ENCODE measurements at regions not wholly inside any gene's neighbourhood (a gene's known extent, or its start where the extent isn't known, plus 50 kb on each side); places are given as distances from the start of the nearest gene placed in this dataset.
A peak's percentile ranks its signal among the peaks of the same experiment; 100 is the strongest.

DNA sequence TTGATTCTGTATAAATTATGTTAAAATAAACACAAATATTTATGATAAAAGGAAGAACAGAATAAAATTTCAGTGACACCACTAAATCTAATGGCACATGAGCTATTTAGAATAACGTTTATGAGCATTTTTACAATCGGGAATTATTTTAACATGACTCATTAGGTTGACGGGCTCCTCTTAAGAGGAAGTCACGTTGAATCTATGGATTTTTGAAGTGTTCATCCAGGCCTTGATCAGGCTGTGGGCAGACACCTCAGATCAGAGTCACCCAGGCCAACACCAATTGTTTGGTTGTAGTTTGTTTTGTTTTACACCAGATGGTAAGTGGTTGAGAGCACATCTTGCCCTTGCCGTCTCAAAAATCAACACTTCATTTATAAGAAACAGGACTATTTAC is 257.8 kb downstream of the FOXO1 start:
- Histone ChIP-seq H3K9me3 (replicated peaks in 1 of 2; ENCODE audit: control insufficient read depth in 1 of 2, insufficient read depth in 1 of 2, low read length in 2 of 2) (peaks cover 0 to 7% of the 10 kb centered on the region in 2 donors), H2AFZ (ENCODE audit: insufficient read depth, low read depth, low read length, poor library complexity, severe bottlenecking) (no peak overlapping the region), H3K4me2 (replicated peaks; ENCODE audit: extremely low read depth, low read length, poor library complexity, severe bottlenecking) (no peak overlapping the region), H3K27me3 (ENCODE audit: control insufficient read depth in 2 of 2, insufficient read depth in 2 of 2, low read length in 2 of 2) (no peaks in the 10 kb centered on the region), H3K36me3 (replicated peaks in 1 of 2; ENCODE audit: control insufficient read depth in 1 of 2, insufficient read depth in 2 of 2, low read length in 2 of 2) (no peaks in the 10 kb centered on the region), H3K4me3 (replicated peaks in 1 of 3; ENCODE audit: low read depth in 2 of 3, low read length in 3 of 3) (no peak overlapping the region), H3K9ac (ENCODE audit: insufficient read depth, low read length, poor library complexity, severe bottlenecking) (no peak overlapping the region), H3K4me1 (ENCODE audit: control insufficient read depth in 1 of 2, insufficient read depth in 2 of 2, low read length in 2 of 2) (peaks cover 5 to 7% of the 10 kb centered on the region in 2 donors), H3K27ac (ENCODE audit: low read depth in 1 of 2, low read length in 2 of 2) (no peak overlapping the region), H3K79me2 (ENCODE audit: insufficient read depth, low read length) (no peaks in the 10 kb centered on the region), H4K20me1 (ENCODE audit: insufficient read depth, low read length) (no peaks in the 10 kb centered on the region)
- no CpG with 5 or more reads among the region's 5 CpGs for WGBS (ENCODE audit: insufficient coverage)
- peaks cover 0 to 3% (median 0%) of the 10 kb centered on the region in 3 donors for H3K27me3 Mint-ChIP-seq (ENCODE audit: low read depth in 3 of 3)
- TF ChIP-seq, protein P1, sequence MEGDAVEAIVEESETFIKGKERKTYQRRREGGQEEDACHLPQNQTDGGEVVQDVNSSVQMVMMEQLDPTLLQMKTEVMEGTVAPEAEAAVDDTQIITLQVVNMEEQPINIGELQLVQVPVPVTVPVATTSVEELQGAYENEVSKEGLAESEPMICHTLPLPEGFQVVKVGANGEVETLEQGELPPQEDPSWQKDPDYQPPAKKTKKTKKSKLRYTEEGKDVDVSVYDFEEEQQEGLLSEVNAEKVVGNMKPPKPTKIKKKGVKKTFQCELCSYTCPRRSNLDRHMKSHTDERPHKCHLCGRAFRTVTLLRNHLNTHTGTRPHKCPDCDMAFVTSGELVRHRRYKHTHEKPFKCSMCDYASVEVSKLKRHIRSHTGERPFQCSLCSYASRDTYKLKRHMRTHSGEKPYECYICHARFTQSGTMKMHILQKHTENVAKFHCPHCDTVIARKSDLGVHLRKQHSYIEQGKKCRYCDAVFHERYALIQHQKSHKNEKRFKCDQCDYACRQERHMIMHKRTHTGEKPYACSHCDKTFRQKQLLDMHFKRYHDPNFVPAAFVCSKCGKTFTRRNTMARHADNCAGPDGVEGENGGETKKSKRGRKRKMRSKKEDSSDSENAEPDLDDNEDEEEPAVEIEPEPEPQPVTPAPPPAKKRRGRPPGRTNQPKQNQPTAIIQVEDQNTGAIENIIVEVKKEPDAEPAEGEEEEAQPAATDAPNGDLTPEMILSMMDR (IDR thresholded peaks at IDR 0.05): no peak
- H3K4me1 Mint-ChIP-seq: peaks cover 12% of the 10 kb centered on the region
- intact Hi-C loops (cut with micrococcal nuclease): loop anchor here in 1 of 2 donors (10.0 kb wide), 1 partner anchor 256 kb away; the partner anchor contains the start of gene FOXO1
- no peak overlapping the region for H3K27ac Mint-ChIP-seq
- DNase-seq: peak in 1 of 3 donors; percentile 24
- H3K4me3 Mint-ChIP-seq: no peak overlapping the region
- H3K36me3 Mint-ChIP-seq: peaks cover 4 to 6% of the 10 kb centered on the region in 2 donors
- peaks cover 0 to 13% (median 7%) of the 10 kb centered on the region in 7 donors for H3K9me3 Mint-ChIP-seq

DNA sequence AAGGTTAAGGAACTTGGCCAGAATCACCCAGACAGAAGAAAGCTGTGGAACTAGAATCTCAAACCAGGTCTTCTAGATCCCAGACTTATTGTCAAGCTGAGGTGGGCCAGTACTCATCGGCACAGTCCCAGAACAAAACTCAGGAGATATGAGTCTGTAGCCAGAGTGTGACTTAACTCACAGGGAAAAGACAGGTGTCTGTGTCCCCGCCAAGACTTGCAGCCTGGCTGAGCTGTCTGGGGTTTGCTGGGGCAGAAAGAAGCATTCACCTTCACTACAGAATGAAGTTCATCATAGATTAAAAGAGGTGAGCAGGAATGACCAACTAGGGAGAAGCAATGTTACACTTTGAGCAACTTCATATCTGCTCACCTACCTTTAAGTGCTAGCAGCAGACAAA is 257.2 kb downstream of the FOXO1 start:
- H3K4me2 ChIP-seq (replicated peaks; ENCODE audit: extremely low read depth, low read length, poor library complexity, severe bottlenecking): no peak overlapping the region
- H3K79me2 ChIP-seq (ENCODE audit: insufficient read depth, low read length): no peaks in the 10 kb centered on the region
- H3K9ac ChIP-seq (ENCODE audit: insufficient read depth, low read length, poor library complexity, severe bottlenecking): no peak overlapping the region
- H4K20me1 ChIP-seq (ENCODE audit: insufficient read depth, low read length): no peaks in the 10 kb centered on the region
- peaks cover 0 to 7% of the 10 kb centered on the region in 2 donors for H3K9me3 ChIP-seq (replicated peaks in 1 of 2; ENCODE audit: control insufficient read depth in 1 of 2, insufficient read depth in 1 of 2, low read length in 2 of 2)
- H3K36me3 ChIP-seq (replicated peaks in 1 of 2; ENCODE audit: control insufficient read depth in 1 of 2, insufficient read depth in 2 of 2, low read length in 2 of 2): no peaks in the 10 kb centered on the region
- Mint-ChIP-seq H3K27ac (peak overlapping the region in 1 of 7 donors; percentile 6), H3K36me3 (peaks cover 2 to 3% of the 10 kb centered on the region in 2 donors), H3K9me3 (peaks cover 0 to 13% (median 7%) of the 10 kb centered on the region in 7 donors), H3K27me3 (ENCODE audit: low read depth in 3 of 3) (peaks cover 0 to 3% (median 0%) of the 10 kb centered on the region in 3 donors), H3K4me1 (peaks cover 13% of the 10 kb centered on the region), H3K4me3 (no peak overlapping the region)
- DNase-seq: no peak
- no peaks in the 10 kb centered on the region for H3K27me3 ChIP-seq (ENCODE audit: control insufficient read depth in 2 of 2, insufficient read depth in 2 of 2, low read length in 2 of 2)
- intact Hi-C loops (cut with micrococcal nuclease): loop anchor here in 1 of 2 donors (10.0 kb wide), 1 partner anchor 256 kb away; the partner anchor contains the start of gene FOXO1
- H3K4me3 ChIP-seq (replicated peaks in 1 of 3; ENCODE audit: low read depth in 2 of 3, low read length in 3 of 3): no peak overlapping the region
- H3K27ac ChIP-seq (ENCODE audit: low read depth in 1 of 2, low read length in 2 of 2): no peak overlapping the region
- H2AFZ ChIP-seq (ENCODE audit: insufficient read depth, low read depth, low read length, poor library complexity, severe bottlenecking): no peak overlapping the region
- WGBS (ENCODE audit: insufficient coverage): 100% methylated on average over 1 of the region's 2 CpGs
- H3K4me1 ChIP-seq (ENCODE audit: control insufficient read depth in 1 of 2, insufficient read depth in 2 of 2, low read length in 2 of 2): peaks cover 0 to under 1% of the 10 kb centered on the region in 2 donors
- TF ChIP-seq, protein P1 (IDR thresholded peaks at IDR 0.05): no peak
